ENCODE measurements at regions not wholly inside any gene's neighbourhood (a gene's known extent, or its start where the extent isn't known, plus 50 kb on each side); places are given as distances from the start of the nearest gene placed in this dataset.

GRCh38 chr14:97180304-97181200, 383.4 kb downstream of the VRK1 start:
- in situ Hi-C loops (cut with MboI; ENCODE audit: low sequenced_read_pairs) = no loop called here

DNA sequence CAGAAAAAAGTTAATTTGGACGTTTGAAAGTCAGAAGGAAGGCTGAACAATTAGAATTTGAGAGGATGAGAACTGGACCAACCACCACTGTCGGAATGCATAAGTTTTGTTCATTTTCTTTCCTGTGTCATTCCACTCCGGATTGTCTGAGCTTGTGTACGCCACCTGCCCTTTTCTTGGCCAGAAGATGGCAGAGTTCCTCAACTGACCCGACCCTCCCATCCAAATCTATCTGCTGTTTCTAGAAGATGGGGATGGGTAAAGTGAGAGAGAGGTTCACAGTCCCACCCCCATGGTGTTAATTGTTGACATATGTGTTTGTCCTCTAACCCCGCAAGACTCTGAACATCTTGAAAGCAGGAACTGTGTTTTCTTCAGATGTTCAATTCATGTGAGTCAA, 388.0 kb downstream of the VRK1 start:
- in situ Hi-C loops (cut with MboI; ENCODE audit: low sequenced_read_pairs) = no loop called here

- in situ Hi-C loops (cut with MboI; ENCODE audit: low sequenced_read_pairs) = no loop called here
Observed at GRCh38 chr14:97187916-97188315, 390.7 kb downstream of the VRK1 start.

- in situ Hi-C loops (cut with MboI; ENCODE audit: low sequenced_read_pairs) = no loop called here
Observed at GRCh38 chr14:97196336-97196735, 399.2 kb downstream of the VRK1 start.

DNA sequence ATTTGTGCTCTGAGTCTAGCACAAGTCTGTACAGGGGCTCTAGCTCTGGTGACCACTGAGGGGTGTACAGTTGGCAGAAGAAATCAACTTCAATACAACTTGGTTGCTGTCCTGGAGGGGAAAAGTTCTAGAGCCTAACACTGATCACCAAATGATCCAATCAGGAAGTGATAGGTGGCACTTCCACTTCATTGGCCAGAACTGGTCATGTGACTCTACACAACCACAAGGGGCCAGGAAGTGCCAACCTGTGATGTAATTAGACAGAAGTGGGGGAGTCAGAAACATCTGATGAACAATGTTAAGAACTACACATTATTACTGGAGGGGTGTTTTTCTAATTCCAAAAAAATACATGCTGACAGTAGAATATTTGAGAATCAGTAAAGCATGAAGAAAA, 401.6 kb downstream of the VRK1 start:
- in situ Hi-C loops (cut with MboI; ENCODE audit: low sequenced_read_pairs) = no loop called here

DNA sequence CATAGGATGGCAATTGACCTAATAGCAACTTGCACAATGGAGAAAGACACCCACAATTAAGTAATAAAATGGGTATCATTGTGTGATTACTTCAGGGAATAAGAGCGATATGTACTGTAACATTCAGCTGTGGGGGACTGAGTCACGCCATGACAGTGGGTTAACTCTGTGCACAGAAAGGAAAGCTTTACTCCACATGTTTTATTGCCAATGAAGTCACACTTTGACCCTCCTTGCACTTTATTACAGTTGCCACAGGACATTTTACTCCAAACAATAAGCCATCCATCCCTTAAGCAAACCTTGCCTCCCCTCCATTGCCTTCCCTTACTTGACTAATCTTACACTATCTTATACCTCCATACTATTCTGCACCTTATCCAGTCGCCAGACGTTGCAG, 403.1 kb downstream of the VRK1 start:
- in situ Hi-C loops (cut with MboI; ENCODE audit: low sequenced_read_pairs) = no loop called here

- in situ Hi-C loops (cut with MboI; ENCODE audit: low sequenced_read_pairs) = no loop called here
Observed at GRCh38 chr14:97206916-97207315, 409.7 kb downstream of the VRK1 start.

DNA sequence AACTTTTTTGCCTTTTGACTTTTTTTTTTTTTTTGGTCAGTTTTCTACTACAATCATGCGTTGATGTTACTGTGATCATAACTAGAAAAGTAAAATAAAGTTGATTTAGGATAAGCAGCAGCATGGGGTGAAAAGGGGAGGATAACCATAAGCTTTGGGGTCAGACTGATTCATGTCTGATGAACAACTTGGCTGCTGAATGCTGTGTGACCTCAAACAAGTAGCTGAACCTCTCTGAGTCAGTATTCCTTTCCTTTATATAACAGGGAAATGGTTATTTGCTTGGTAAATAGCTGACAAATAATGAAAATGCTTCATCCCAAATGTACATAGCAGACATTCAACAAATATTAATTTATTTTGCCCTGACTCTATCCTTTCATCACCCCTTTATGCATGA, 413.0 kb downstream of the VRK1 start:
- in situ Hi-C loops (cut with MboI; ENCODE audit: low sequenced_read_pairs) = no loop called here

GRCh38 chr14:97212399-97212798, 415.2 kb downstream of the VRK1 start:
- in situ Hi-C loops (cut with MboI; ENCODE audit: low sequenced_read_pairs) = no loop called here

- in situ Hi-C loops (cut with MboI; ENCODE audit: low sequenced_read_pairs) = no loop called here
Observed at GRCh38 chr14:97213720-97214119, 416.5 kb downstream of the VRK1 start.

- in situ Hi-C loops (cut with MboI; ENCODE audit: low sequenced_read_pairs) = no loop called here
Observed at GRCh38 chr14:97215263-97215969, 418.2 kb downstream of the VRK1 start.

DNA sequence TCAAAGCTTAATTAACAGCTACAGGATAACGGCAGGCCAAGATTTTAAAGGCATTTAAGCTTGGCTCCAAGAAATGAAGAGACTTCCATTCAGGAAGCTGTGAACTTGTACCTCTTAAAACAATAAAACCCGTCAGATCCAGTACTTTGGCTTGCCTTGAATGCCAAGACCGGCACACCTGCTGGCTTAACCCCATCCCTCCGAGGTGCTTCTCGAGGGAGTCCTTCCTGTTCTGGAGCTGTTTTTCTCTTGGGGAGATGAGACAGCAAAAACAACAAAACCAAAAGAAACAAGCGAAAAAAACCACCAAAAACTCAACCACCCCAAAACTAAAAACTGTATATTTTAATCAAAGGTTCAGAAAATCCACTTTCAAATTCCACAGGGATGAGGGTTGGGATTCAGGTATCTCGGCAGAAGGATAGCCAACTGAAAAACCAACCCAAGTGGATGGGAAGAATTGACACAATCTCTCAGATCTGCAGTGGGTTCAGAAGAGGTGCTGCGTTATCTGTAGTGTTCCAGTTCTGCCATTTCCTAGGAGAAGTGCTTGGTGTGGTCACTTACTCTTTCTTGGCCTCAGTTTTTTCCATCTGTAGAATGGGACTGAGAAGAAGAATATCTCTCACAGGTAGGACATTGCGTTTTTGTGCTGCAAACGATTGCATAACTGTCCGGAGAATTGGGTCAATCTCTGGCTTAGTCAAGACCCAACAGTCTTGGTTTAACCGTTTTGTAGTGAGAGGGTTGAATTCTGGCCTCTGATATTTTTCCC, 420.1 kb downstream of the VRK1 start:
- in situ Hi-C loops (cut with MboI; ENCODE audit: low sequenced_read_pairs) = no loop called here

DNA sequence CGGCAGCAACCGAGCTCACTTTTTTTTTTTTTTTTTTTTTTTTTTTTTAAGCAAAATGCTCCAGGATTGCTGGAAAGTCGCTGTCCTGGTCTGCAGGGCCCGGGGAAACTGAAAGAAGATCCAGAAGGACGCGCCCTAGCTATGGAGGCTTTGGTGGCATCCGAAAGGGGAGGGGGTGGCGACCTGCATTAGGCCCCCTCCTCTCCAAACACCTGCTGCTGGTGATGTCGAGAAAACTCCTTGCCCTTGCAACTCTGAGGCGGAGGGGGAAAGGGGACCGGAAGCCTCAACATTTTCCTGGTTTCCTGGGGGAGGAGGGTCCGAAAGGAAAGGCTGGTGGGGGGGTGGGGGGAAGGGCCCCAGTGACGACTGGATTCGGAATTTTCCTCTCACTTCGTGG, 421.1 kb downstream of the VRK1 start:
- in situ Hi-C loops (cut with MboI; ENCODE audit: low sequenced_read_pairs) = no loop called here

DNA sequence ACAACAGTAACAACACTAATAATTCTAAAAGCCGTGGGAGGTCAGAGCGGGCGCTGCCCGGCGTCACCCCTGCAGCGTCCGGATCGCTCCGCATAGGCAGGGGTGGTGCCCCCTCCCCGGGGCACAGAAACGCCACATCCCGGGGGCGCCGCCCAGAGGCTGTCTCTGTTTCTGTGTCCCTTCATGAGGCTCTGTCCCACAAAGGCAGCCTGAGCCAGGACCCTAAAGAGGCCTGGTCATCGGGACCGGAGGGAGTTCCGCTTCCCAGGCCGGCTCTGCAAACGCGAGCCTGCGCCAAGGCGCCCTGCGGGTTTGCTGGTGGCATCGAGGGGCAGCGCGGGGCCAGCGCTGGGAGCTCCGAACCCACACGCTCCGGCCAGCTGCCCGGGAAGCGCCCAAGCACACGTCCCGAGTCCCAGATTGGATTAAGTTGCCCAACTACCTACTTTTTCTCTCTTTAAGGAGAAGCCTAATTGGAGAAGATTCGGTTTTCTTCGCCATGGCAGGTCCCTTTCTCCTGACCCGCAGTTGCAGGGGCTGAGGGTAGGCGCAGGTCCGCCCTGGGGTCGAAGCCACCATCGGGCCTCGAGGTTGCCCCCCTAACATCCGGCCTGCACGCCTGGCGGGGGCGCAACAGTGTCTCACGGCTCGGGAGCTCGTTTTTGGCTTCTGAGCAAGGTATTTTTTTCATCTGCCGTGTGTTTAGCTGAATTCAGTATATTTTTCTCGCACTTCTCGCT, 421.7 kb downstream of the VRK1 start:
- in situ Hi-C loops (cut with MboI; ENCODE audit: low sequenced_read_pairs) = no loop called here

GRCh38 chr14:97219431-97220017, 422.3 kb downstream of the VRK1 start:
- in situ Hi-C loops (cut with MboI; ENCODE audit: low sequenced_read_pairs) = no loop called here

DNA sequence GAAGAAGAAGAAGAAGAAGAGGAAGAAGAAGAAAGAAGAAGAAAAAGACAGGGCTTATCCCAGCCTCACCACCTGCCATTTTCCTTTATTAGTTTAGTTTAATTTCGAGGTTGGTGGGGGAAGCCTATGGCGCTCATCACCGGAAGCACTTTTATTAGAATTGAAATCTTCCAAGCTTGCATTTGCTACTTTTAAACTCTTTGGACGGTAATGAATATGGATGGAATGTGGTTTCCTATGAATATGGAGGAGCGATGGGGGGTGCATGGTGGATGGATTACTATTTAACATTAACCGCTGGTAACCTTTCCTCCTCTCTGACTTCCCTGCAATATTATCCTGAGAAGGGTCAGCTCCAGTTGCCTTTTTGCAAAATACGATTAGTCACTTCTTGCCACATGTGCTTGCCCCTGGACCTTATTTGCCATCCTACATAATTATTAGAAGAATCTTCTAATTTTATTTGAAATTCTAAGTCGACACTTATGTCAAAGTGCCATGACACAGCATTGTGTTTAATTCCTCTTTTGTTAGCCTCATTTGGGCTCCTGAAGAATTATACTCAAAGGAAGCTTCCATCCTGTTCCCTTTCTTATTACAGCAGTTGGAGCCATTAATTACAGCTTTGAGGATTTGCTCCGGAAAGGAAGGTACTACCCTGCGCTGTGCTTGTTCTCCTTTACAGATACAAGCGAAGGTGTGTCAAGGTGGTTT, 424.5 kb downstream of the VRK1 start:
- in situ Hi-C loops (cut with MboI; ENCODE audit: low sequenced_read_pairs) = no loop called here

GRCh38 chr14:97224016-97224415, 426.8 kb downstream of the VRK1 start:
- in situ Hi-C loops (cut with MboI; ENCODE audit: low sequenced_read_pairs) = no loop called here

DNA sequence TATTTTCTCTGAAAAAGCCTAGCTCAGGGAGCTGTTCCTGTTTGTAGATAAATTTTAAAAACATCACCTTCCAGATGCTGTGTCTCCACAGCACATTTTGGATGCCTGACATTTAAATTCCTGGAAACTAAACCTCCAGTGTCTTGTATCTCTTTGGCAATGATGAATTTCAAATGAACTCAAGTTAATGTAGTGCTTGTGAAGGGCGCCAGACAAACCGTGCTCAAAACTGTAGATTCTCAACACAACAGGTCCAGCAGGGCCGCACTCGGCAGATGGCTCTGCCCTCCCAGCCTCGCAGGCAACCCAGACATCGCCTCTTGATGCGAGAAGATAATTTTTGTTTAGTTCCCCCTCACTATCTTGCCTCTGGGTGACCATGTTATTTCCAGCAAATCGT, 432.9 kb downstream of the VRK1 start:
- in situ Hi-C loops (cut with MboI; ENCODE audit: low sequenced_read_pairs) = no loop called here

GRCh38 chr14:97233319-97233985, 436.3 kb downstream of the VRK1 start:
- in situ Hi-C loops (cut with MboI; ENCODE audit: low sequenced_read_pairs) = no loop called here

All from HL-60/S4 (cell line).